Hepatocyte (in vitro differentiated cells): ENCODE measurements at regions not wholly inside any gene's neighbourhood (a gene's known extent, or its start where the extent isn't known, plus 50 kb on each side); places are given as distances from the start of the nearest gene placed in this dataset.
A peak's percentile ranks its signal among the peaks of the same experiment; 100 is the strongest.

Source experiments
- DNase-seq: peaks from one replicate; pipeline ENCODE4 v3.0.0-alpha.2; 2016; ENCODE audit warnings: low spot score
- H2AFZ ChIP-seq: fragments of 200-600 bp; sonication (generic); 2 replicates; pipeline ENCODE4 v1.6.0; 2016; ENCODE audit warnings: antibody characterized with exemption, mild to moderate bottlenecking
- H3K27ac ChIP-seq: fragments of 200-600 bp; sonication (generic); 2 replicates; pipeline ENCODE4 v1.5.1; 2016; ENCODE audit warnings: mild to moderate bottlenecking
- H3K27me3 ChIP-seq: fragments of 200-600 bp; sonication (generic); 2 replicates; pipeline ENCODE4 v1.6.1; 2016
- H3K36me3 ChIP-seq: fragments of 200-600 bp; sonication (generic); replicated peaks from 2 replicates; pipeline ENCODE4 v1.5.1; 2016; ENCODE audit warnings: low read depth; ENCODE audit not compliant: insufficient read depth
- H3K4me1 ChIP-seq: fragments of 200-600 bp; sonication (generic); 2 replicates; pipeline ENCODE4 v1.5.1; 2016; ENCODE audit warnings: mild to moderate bottlenecking, moderate library complexity; ENCODE audit not compliant: insufficient read depth
- H3K4me2 ChIP-seq: fragments of 200-600 bp; sonication (generic); 2 replicates; pipeline ENCODE4 v1.6.0; 2016
- H3K4me3 ChIP-seq: fragments of 200-600 bp; sonication (generic); 2 replicates; pipeline ENCODE4 v1.5.1; 2016; ENCODE audit warnings: mild to moderate bottlenecking
- H3K79me2 ChIP-seq: fragments of 200-600 bp; sonication (generic); 2 replicates; pipeline ENCODE4 v1.6.0; 2017; ENCODE audit warnings: mild to moderate bottlenecking
- H3K9me2 ChIP-seq: fragments of 200-600 bp; sonication (generic); replicated peaks from 2 replicates; pipeline ENCODE4 v1.6.0; 2017; ENCODE audit warnings: mild to moderate bottlenecking; ENCODE audit not compliant: insufficient read depth
- H3K9me3 ChIP-seq: fragments of 200-600 bp; sonication (generic); 2 replicates; pipeline ENCODE4 v1.5.1; 2016; ENCODE audit warnings: low read depth, mild to moderate bottlenecking
- H4K20me1 ChIP-seq: fragments of 200-600 bp; sonication (generic); 2 replicates; pipeline ENCODE4 v1.6.0; 2016; ENCODE audit warnings: mild to moderate bottlenecking; ENCODE audit not compliant: insufficient read depth, poor library complexity, severe bottlenecking
- CTCF ChIP-seq: fragments of 200-600 bp; sonication (generic); IDR thresholded peaks from 2 replicates; pipeline ENCODE4 v1.5.1; 2016; ENCODE audit warnings: antibody characterized with exemption, mild to moderate bottlenecking; ENCODE audit not compliant: poor library complexity
- EZH2 ChIP-seq: fragments of 200-600 bp; sonication (generic); IDR thresholded peaks from 2 replicates; pipeline ENCODE4 v1.6.1; 2016; ENCODE audit warnings: antibody characterized with exemption, mild to moderate bottlenecking, borderline replicate concordance
- EZH2phosphoT487 ChIP-seq: fragments of 200-600 bp; sonication (generic); IDR thresholded peaks from one replicate; pipeline ENCODE4 v1.6.1; 2018; ENCODE audit warnings: antibody characterized with exemption, mild to moderate bottlenecking, low read depth, moderate library complexity; ENCODE audit not compliant: unreplicated experiment, severe bottlenecking
- WGBS: methylation state at CpG from one replicate; pipeline ENCODE4 v1.1.6; 2016; ENCODE audit warnings: low lambda C conversion rate; ENCODE audit errors: missing lambda C conversion rate; 5-methylcytosine and 5-hydroxymethylcytosine counted together

GRCh38 chr10:43926371-43926770, 277.7 kb upstream of the ZNF32 start:
- no peak for DNase-seq
- no peak overlapping the region for H3K27ac ChIP-seq
- no peaks in the 10 kb centered on the region for H3K4me1 ChIP-seq
- H3K9me3 ChIP-seq: no peaks in the 10 kb centered on the region
- H3K36me3 ChIP-seq: no peaks in the 10 kb centered on the region
- no peak for TF ChIP-seq EZH2phosphoT487
- no peak for TF ChIP-seq CTCF
- TF ChIP-seq EZH2: no peak
- H3K4me2 ChIP-seq: no peak overlapping the region
- no peaks in the 10 kb centered on the region for H3K27me3 ChIP-seq
- no peaks in the 10 kb centered on the region for H3K9me2 ChIP-seq
- no peak overlapping the region for H3K4me3 ChIP-seq
- no peaks in the 10 kb centered on the region for H3K79me2 ChIP-seq
- 89% methylated on average over 5 of the region's 5 CpGs for WGBS
- H2AFZ ChIP-seq: no peak overlapping the region
- H4K20me1 ChIP-seq: no peaks in the 10 kb centered on the region

GRCh38 chr10:43925793-43926192, 277.1 kb upstream of the ZNF32 start:
- H3K79me2 ChIP-seq: no peaks in the 10 kb centered on the region
- TF ChIP-seq CTCF (no peak), EZH2 (no peak)
- H4K20me1 ChIP-seq: no peaks in the 10 kb centered on the region
- H2AFZ ChIP-seq: no peak overlapping the region
- H3K4me3 ChIP-seq: no peak overlapping the region
- DNase-seq: peak; percentile 1
- no peak overlapping the region for H3K4me2 ChIP-seq
- 90% methylated on average over 7 of the region's 7 CpGs for WGBS
- no peak overlapping the region for H3K27ac ChIP-seq
- H3K9me3 ChIP-seq: no peaks in the 10 kb centered on the region
- H3K9me2 ChIP-seq: no peaks in the 10 kb centered on the region
- no peaks in the 10 kb centered on the region for H3K4me1 ChIP-seq
- no peaks in the 10 kb centered on the region for H3K27me3 ChIP-seq
- no peaks in the 10 kb centered on the region for H3K36me3 ChIP-seq

- H3K9me3 ChIP-seq: no peaks in the 10 kb centered on the region
- no peaks in the 10 kb centered on the region for H3K36me3 ChIP-seq
- H2AFZ ChIP-seq: no peak overlapping the region
- H3K4me3 ChIP-seq: no peak overlapping the region
- no peaks in the 10 kb centered on the region for H3K79me2 ChIP-seq
- no peak overlapping the region for H3K27ac ChIP-seq
- TF ChIP-seq EZH2 (no peak), CTCF (no peak), EZH2phosphoT487 (no peak)
- no peak overlapping the region for H3K4me2 ChIP-seq
- WGBS: 62% methylated on average over 2 of the region's 2 CpGs
- no peaks in the 10 kb centered on the region for H3K27me3 ChIP-seq
- no peaks in the 10 kb centered on the region for H3K9me2 ChIP-seq
- H4K20me1 ChIP-seq: no peaks in the 10 kb centered on the region
- peak; percentile 1 for DNase-seq
- H3K4me1 ChIP-seq: no peaks in the 10 kb centered on the region
Measured at GRCh38 chr10:43923328-43923727, 274.6 kb upstream of the ZNF32 start.
